HCT116 (cell line): ENCODE measurements at regions not wholly inside any gene's neighbourhood (a gene's known extent, or its start where the extent isn't known, plus 50 kb on each side); places are given as distances from the start of the nearest gene placed in this dataset.

Experiments used
- ATAC-seq: fragments of 200-7000 bp; cut with Tn5 transposase; 2 replicates; pipeline ENCODE4 v1.9.1; 2020; ENCODE audit warnings: mild to moderate bottlenecking, moderate library complexity
- BruUV-seq: library from RNA; stranded (reverse); fragments of 400-500 nt; replicated peaks from 2 replicates; lab custom pipeline; 2021; lab: Mats Ljungman, UMichigan
- CTCF ChIA-PET: fragments of 300-600 bp; sonication (Branson Sonifier 250); formaldehyde crosslinking; loops from one replicate; lab custom pipeline; 2021; ENCODE audit warnings: antibody characterized with exemption; lab: Charles Lee
- POLR2A ChIA-PET: fragments of 300-600, 350-600 bp; sonication (Branson Sonifier 250); formaldehyde crosslinking; loops from one replicate; lab custom pipeline; 2021; ENCODE audit warnings: antibody characterized with exemption; lab: Charles Lee
- RAD21 ChIA-PET, 2 experiments: fragments of 300-600 bp; sonication (Branson Sonifier 250); formaldehyde crosslinking; loops; one replicate each; lab custom pipeline; 2023; ENCODE audit warnings: low total read pairs in 2 of 2; ENCODE audit not compliant: uncharacterized antibody in 2 of 2, unreplicated experiment in 2 of 2, low non-redundant PET in 1 of 2; lab: Charles Lee
- DNase-seq: peaks from one replicate; pipeline ENCODE4 v3.0.0-alpha.2; 2010; ENCODE audit warnings: low read depth, low spot score
- H2AFZ ChIP-seq: fragments of 200-600 bp; shearing (Covaris generic), sonication (generic); 2 replicates; pipeline ENCODE4 v1.6.1; 2017; ENCODE audit warnings: low read depth, mixed run types, mixed read lengths, antibody characterized with exemption, low read length; ENCODE audit not compliant: poor library complexity, severe bottlenecking
- H3K27ac ChIP-seq: 2 replicates; pipeline ENCODE4 v1.5.1; 2012; ENCODE audit warnings: low read depth, low read length
- H3K27me3 ChIP-seq: fragments of 200-600 bp; sonication (generic); 2 replicates; pipeline ENCODE4 v1.6.1; 2016; ENCODE audit warnings: mixed run types, low read length, mixed read lengths; ENCODE audit not compliant: insufficient read depth
- H3K36me3 ChIP-seq, 2 experiments: fragments of 200-500 bp in 1 of 2; fragments of 200-600 bp in 1 of 2; sonication (Bioruptor generic) in 1 of 2; sonication (generic) in 1 of 2; 2 replicates each; pipeline versions ENCODE4 v1.5.1 to v1.6.1; 2014 to 2016; ENCODE audit warnings: low read length in 2 of 2, inconsistent platforms in 1 of 2, mixed read lengths in 1 of 2, mixed run types in 1 of 2; ENCODE audit not compliant: insufficient read depth in 2 of 2, control insufficient read depth in 1 of 2
- H3K4me1 ChIP-seq, 2 experiments: fragments of 200-600 bp in 1 of 2; sonication (generic) in 1 of 2; 2 replicates each; pipeline versions ENCODE4 v1.5.1 to v1.6.1; 2012 to 2017; ENCODE audit warnings: low read length in 2 of 2, inconsistent platforms in 1 of 2, mild to moderate bottlenecking in 1 of 2, mixed read lengths in 1 of 2, mixed run types in 1 of 2, moderate library complexity in 1 of 2; ENCODE audit not compliant: insufficient read depth in 2 of 2, control insufficient read depth in 1 of 2
- H3K4me2 ChIP-seq: fragments of 200-600 bp; sonication (generic); 2 replicates; pipeline ENCODE4 v1.6.1; 2017; ENCODE audit warnings: mixed run types, low read length, mixed read lengths
- H3K4me3 ChIP-seq, 2 experiments: fragments of 200-600 bp in 1 of 2; sonication (generic) in 1 of 2; replicated peaks in 1 of 2; 2 replicates each; pipeline ENCODE4 v1.5.1; 2011 to 2016; ENCODE audit warnings: low read length in 2 of 2, control low read depth in 1 of 2, low read depth in 1 of 2, mild to moderate bottlenecking in 1 of 2, mixed read lengths in 1 of 2, mixed run types in 1 of 2
- H3K79me2 ChIP-seq: fragments of 200-600 bp; sonication (generic); 2 replicates; pipeline ENCODE4 v1.6.1; 2017; ENCODE audit warnings: mild to moderate bottlenecking, mixed run types, low read length, moderate library complexity, mixed read lengths; ENCODE audit not compliant: insufficient read depth
- H3K9ac ChIP-seq: fragments of 200-600 bp; sonication (generic); 2 replicates; pipeline ENCODE4 v1.6.1; 2016; ENCODE audit warnings: low read length, mixed read lengths
- H3K9me2 ChIP-seq: fragments of 200-600 bp; sonication (generic), shearing (Covaris generic); 2 replicates; pipeline ENCODE4 v1.6.1; 2017; ENCODE audit warnings: mixed run types, mild to moderate bottlenecking, moderate library complexity; ENCODE audit not compliant: insufficient read depth
- H3K9me3 ChIP-seq, 2 experiments: fragments of 200-500 bp in 1 of 2; fragments of 200-600 bp in 1 of 2; sonication (Bioruptor generic) in 1 of 2; sonication (generic) in 1 of 2; 2 replicates each; pipeline ENCODE4 v1.6.1; 2014 to 2017; ENCODE audit warnings: low read length in 2 of 2, mixed read lengths in 2 of 2, inconsistent platforms in 1 of 2, low read depth in 1 of 2, mild to moderate bottlenecking in 1 of 2, mixed run types in 1 of 2, moderate library complexity in 1 of 2; ENCODE audit not compliant: control insufficient read depth in 1 of 2, insufficient read depth in 1 of 2
- H4K20me1 ChIP-seq: fragments of 200-600 bp; sonication (generic), shearing (Covaris generic); 2 replicates; pipeline ENCODE4 v1.6.1; 2017; ENCODE audit warnings: mixed run types, mild to moderate bottlenecking, moderate library complexity; ENCODE audit not compliant: insufficient read depth
- CEBPB ChIP-seq: IDR thresholded peaks from 2 replicates; pipeline ENCODE4 v1.6.1; 2012; ENCODE audit warnings: low read depth
- CTCF ChIP-seq, 3 experiments: fragments of 200-600 bp in 1 of 3; sonication (generic) in 1 of 3; IDR thresholded peaks in 2 of 3; conservative IDR thresholded peaks in 1 of 3; 2 replicates each; pipeline ENCODE4 v1.5.1; 2012 to 2017; ENCODE audit warnings: low read depth in 2 of 3, low read length in 2 of 3, antibody characterized with exemption in 1 of 3, borderline replicate concordance in 1 of 3, control low read depth in 1 of 3, mild to moderate bottlenecking in 1 of 3, mixed read lengths in 1 of 3, mixed run types in 1 of 3, moderate library complexity in 1 of 3; ENCODE audit not compliant: insufficient read depth in 1 of 3
- EGR1 ChIP-seq: IDR thresholded peaks from 2 replicates; pipeline ENCODE4 v1.6.1; 2012; ENCODE audit warnings: low read depth
- FOSL1 ChIP-seq: IDR thresholded peaks from 2 replicates; pipeline ENCODE4 v1.6.1; 2012; ENCODE audit warnings: low read depth
- MAX ChIP-seq: IDR thresholded peaks from 2 replicates; pipeline ENCODE4 v1.6.1; 2012
- POLR2A ChIP-seq: IDR thresholded peaks from 2 replicates; pipeline ENCODE4 v1.7.0; 2011; ENCODE audit warnings: borderline replicate concordance; ENCODE audit not compliant: insufficient read depth, insufficient read length; ENCODE audit errors: extremely low read depth
- REST ChIP-seq: IDR thresholded peaks from 2 replicates; pipeline ENCODE4 v1.6.1; 2012; ENCODE audit warnings: low read depth
- SIN3A ChIP-seq: IDR thresholded peaks from 2 replicates; pipeline ENCODE4 v1.6.1; 2012; ENCODE audit warnings: low read depth
- SP1 ChIP-seq: IDR thresholded peaks from 2 replicates; pipeline ENCODE4 v1.6.1; 2012; ENCODE audit warnings: low read depth
- SRF ChIP-seq: IDR thresholded peaks from 2 replicates; pipeline ENCODE4 v1.6.1; 2012; ENCODE audit warnings: low read depth
- TCF7L2 ChIP-seq: IDR thresholded peaks from 2 replicates; pipeline ENCODE4 v1.7.0; 2011; ENCODE audit warnings: borderline replicate concordance, inconsistent platforms; ENCODE audit not compliant: insufficient read depth, insufficient read length; ENCODE audit errors: extremely low read depth
- ZBTB33 ChIP-seq: IDR thresholded peaks from 2 replicates; pipeline ENCODE4 v1.6.1; 2011; ENCODE audit warnings: mild to moderate bottlenecking, low read length, moderate library complexity; ENCODE audit not compliant: insufficient replicate concordance; ENCODE audit errors: extremely low read depth
- ZFX ChIP-seq: fragments of 450-650 bp; IDR thresholded peaks from 2 replicates; pipeline ENCODE4 v1.6.1; 2017
- intact Hi-C: fragments of 100-400 bp; cut with micrococcal nuclease; formaldehyde crosslinking; loops from 2 replicates; pipeline ENCODE4 v1.10.0; 2022

GRCh38 chr5:163712011-163712410, 206.6 kb downstream of the MAT2B start:
- intact Hi-C loops, result no loop called here
- no peaks in the 10 kb centered on the region for H4K20me1 ChIP-seq
- TF ChIP-seq SP1, result no peak
- no peak for TF ChIP-seq CEBPB
- no peak for TF ChIP-seq SRF
- no peak for DNase-seq
- no peaks in the 10 kb centered on the region for H3K9me3 ChIP-seq
- no peak overlapping the region for H3K4me3 ChIP-seq
- no TSS peak for BruUV-seq
- no peaks in the 10 kb centered on the region for H3K9me2 ChIP-seq
- H3K27me3 ChIP-seq, result no peaks in the 10 kb centered on the region
- H3K36me3 ChIP-seq, result no peaks in the 10 kb centered on the region
- no peak overlapping the region for H3K4me2 ChIP-seq
- H3K79me2 ChIP-seq, result no peaks in the 10 kb centered on the region
- ChIA-PET CTCF (no interaction called here), RAD21 (no interaction called here), POLR2A (no interaction called here)
- H2AFZ ChIP-seq, result no peak overlapping the region
- no peak for ATAC-seq
- H3K27ac ChIP-seq, result no peak overlapping the region
- H3K4me1 ChIP-seq, result no peaks in the 10 kb centered on the region
- no peak overlapping the region for H3K9ac ChIP-seq

- no peak overlapping the region for H2AFZ ChIP-seq
- H3K79me2 ChIP-seq, result no peaks in the 10 kb centered on the region
- RAD21 ChIA-PET, result no interaction called here
- H3K4me3 ChIP-seq, result no peak overlapping the region
- no peaks in the 10 kb centered on the region for H3K27me3 ChIP-seq
- DNase-seq, result no peak
- no peaks in the 10 kb centered on the region for H3K4me1 ChIP-seq
- no TSS peak for BruUV-seq
- no peak overlapping the region for H3K27ac ChIP-seq
- CTCF ChIA-PET, result no interaction called here
- no peak overlapping the region for H3K4me2 ChIP-seq
- POLR2A ChIA-PET, result no interaction called here
- H3K9me3 ChIP-seq, result no peaks in the 10 kb centered on the region
- ATAC-seq, result no peak
- intact Hi-C loops, result no loop called here
- no peak overlapping the region for H3K9ac ChIP-seq
- H4K20me1 ChIP-seq, result no peaks in the 10 kb centered on the region; the same call in 1 of the 2 replicates
- TF ChIP-seq CTCF (IDR thresholded peaks at IDR 0.05 in 2 of 3, conservative IDR thresholded peaks at IDR 0.05 in 1 of 3; ENCODE audit: borderline replicate concordance in 1 of 3, insufficient read depth in 1 of 3, low read depth in 2 of 3, low read length in 2 of 3) (no peak), SRF (no peak), SP1 (no peak), EGR1 (no peak), TCF7L2 (no peak), ZFX (no peak), MAX (no peak), SIN3A (no peak), FOSL1 (no peak), REST (no peak), ZBTB33 (no peak), POLR2A (no peak)
- H3K9me2 ChIP-seq, result no peaks in the 10 kb centered on the region
- no peaks in the 10 kb centered on the region for H3K36me3 ChIP-seq
Observed at GRCh38 chr5:163718272-163718671, 212.9 kb downstream of the MAT2B start.
